ENCODE measurements at regions not wholly inside any gene's neighbourhood (a gene's known extent, or its start where the extent isn't known, plus 50 kb on each side); places are given as distances from the start of the nearest gene placed in this dataset.

- no peak overlapping the region for H3K4me3 ChIP-seq
- TF ChIP-seq CTCF (IDR thresholded peaks at IDR 0.05) (no peak), EP300 (IDR thresholded peaks at IDR 0.05) (no peak), POLR2A (IDR thresholded peaks at IDR 0.05; ENCODE audit: low read depth) (no peak), POLR2AphosphoS5 (IDR thresholded peaks at IDR 0.05) (no peak)
- H3K36me3 ChIP-seq, result no peaks in the 10 kb centered on the region
- no peaks in the 10 kb centered on the region for H3K9me3 ChIP-seq
- WGBS, result 90% methylated on average over 5 of the region's 5 CpGs
- H3K27ac ChIP-seq (replicated peaks in 1 of 4), result no peak overlapping the region
- no peak for DNase-seq (ENCODE audit: extremely low spot score)
- intact Hi-C loops (cut with DNase I), result no loop called here
- H3K27me3 ChIP-seq, result no peaks in the 10 kb centered on the region
- no peaks in the 10 kb centered on the region for H3K4me1 ChIP-seq
Observed at GRCh38 chr7:124645704-124646103, 119.9 kb downstream of the GPR37 start.

GRCh38 chr7:124643311-124643811 is 122.2 kb downstream of the GPR37 start:
- no peaks in the 10 kb centered on the region for H3K27me3 ChIP-seq
- no peak overlapping the region for H3K27ac ChIP-seq (replicated peaks in 1 of 4)
- no peak overlapping the region for H3K4me3 ChIP-seq
- no peak for DNase-seq (ENCODE audit: extremely low spot score)
- no peaks in the 10 kb centered on the region for H3K4me1 ChIP-seq
- TF ChIP-seq EP300 (IDR thresholded peaks at IDR 0.05) (no peak), POLR2AphosphoS5 (IDR thresholded peaks at IDR 0.05) (no peak), CTCF (IDR thresholded peaks at IDR 0.05) (no peak), POLR2A (IDR thresholded peaks at IDR 0.05; ENCODE audit: low read depth) (no peak)
- H3K36me3 ChIP-seq, result no peaks in the 10 kb centered on the region
- no peaks in the 10 kb centered on the region for H3K9me3 ChIP-seq
- intact Hi-C loops (cut with DNase I), result no loop called here

- Histone ChIP-seq H3K4me3 (no peak overlapping the region), H3K27ac (replicated peaks in 1 of 4) (no peak overlapping the region), H3K36me3 (no peaks in the 10 kb centered on the region), H3K9me3 (no peaks in the 10 kb centered on the region), H3K4me1 (no peaks in the 10 kb centered on the region), H3K27me3 (no peaks in the 10 kb centered on the region)
- DNase-seq (ENCODE audit: extremely low spot score), result no peak
- TF ChIP-seq CTCF (IDR thresholded peaks at IDR 0.05) (no peak), POLR2AphosphoS5 (IDR thresholded peaks at IDR 0.05) (no peak), EP300 (IDR thresholded peaks at IDR 0.05) (no peak), POLR2A (IDR thresholded peaks at IDR 0.05; ENCODE audit: low read depth) (no peak)
- WGBS, result 54% methylated on average over 1 of the region's 1 CpG
- intact Hi-C loops (cut with DNase I), result no loop called here
Observed at GRCh38 chr7:124635416-124635815, 130.2 kb downstream of the GPR37 start.

- DNase-seq (ENCODE audit: extremely low spot score), result no peak
- Histone ChIP-seq H3K36me3 (no peaks in the 10 kb centered on the region), H3K9me3 (no peaks in the 10 kb centered on the region), H3K27me3 (no peaks in the 10 kb centered on the region), H3K27ac (replicated peaks in 1 of 4) (no peak overlapping the region), H3K4me1 (no peaks in the 10 kb centered on the region), H3K4me3 (no peak overlapping the region)
- WGBS, result 95% methylated on average over 6 of the region's 6 CpGs
- TF ChIP-seq POLR2A (IDR thresholded peaks at IDR 0.05; ENCODE audit: low read depth) (no peak), EP300 (IDR thresholded peaks at IDR 0.05) (no peak), CTCF (IDR thresholded peaks at IDR 0.05) (no peak), POLR2AphosphoS5 (IDR thresholded peaks at IDR 0.05) (no peak)
- intact Hi-C loops (cut with DNase I), result no loop called here
Observed at GRCh38 chr7:124633740-124634139, 131.9 kb downstream of the GPR37 start.

GRCh38 chr7:124630395-124630794 is 135.2 kb downstream of the GPR37 start:
- intact Hi-C loops (cut with DNase I), result no loop called here
- H3K27ac ChIP-seq (replicated peaks in 1 of 4), result no peak overlapping the region
- H3K9me3 ChIP-seq, result no peaks in the 10 kb centered on the region
- no peak for DNase-seq (ENCODE audit: extremely low spot score)
- H3K36me3 ChIP-seq, result no peaks in the 10 kb centered on the region
- no peaks in the 10 kb centered on the region for H3K27me3 ChIP-seq
- TF ChIP-seq POLR2AphosphoS5 (IDR thresholded peaks at IDR 0.05) (no peak), CTCF (IDR thresholded peaks at IDR 0.05) (no peak)
- no peak overlapping the region for H3K4me3 ChIP-seq
- WGBS, result 55% methylated on average over 3 of the region's 3 CpGs
- H3K4me1 ChIP-seq, result no peaks in the 10 kb centered on the region
